ENCODE measurements at regions not wholly inside any gene's neighbourhood (a gene's known extent, or its start where the extent isn't known, plus 50 kb on each side); places are given as distances from the start of the nearest gene placed in this dataset.
A peak's percentile ranks its signal among the peaks of the same experiment; 100 is the strongest.
"Not testable (repeated sequence)": the region's sequence is repeated elsewhere in the genome, so short reads cannot be mapped to it uniquely, and the experiment has no call there.

DNA sequence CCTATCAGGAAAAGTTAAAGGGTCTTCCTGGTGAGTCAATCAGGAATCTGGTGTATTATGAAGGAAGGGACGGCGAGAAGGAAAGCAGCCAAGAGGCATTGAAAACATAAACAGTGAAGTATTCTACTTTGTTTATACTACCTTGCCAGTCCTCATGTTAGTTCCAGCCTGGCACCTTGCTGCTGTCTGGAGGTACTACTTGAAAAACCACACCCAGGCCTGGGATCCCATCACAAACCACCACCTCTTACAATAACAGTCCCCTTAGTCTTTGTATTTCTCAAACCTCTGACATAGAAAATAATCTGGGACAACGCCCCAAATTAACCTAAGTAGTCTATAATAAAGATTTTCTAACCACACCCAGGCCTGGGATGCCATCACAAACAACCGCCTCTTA is 676.7 kb upstream of the SOX9 start:
- H3K27ac ChIP-seq (ENCODE audit: low read depth in 1 of 3, low read length in 2 of 3) = no peak overlapping the region
- no peaks in the 10 kb centered on the region for H3K4me1 ChIP-seq (ENCODE audit: control insufficient read depth in 3 of 3, insufficient read depth in 2 of 3, low read depth in 1 of 3, low read length in 2 of 3)
- 70 to 85% (median 83%) methylated on average over 4 of the region's 4 CpGs for WGBS, 3 donors
- H3K9me3 ChIP-seq (ENCODE audit: control insufficient read depth in 2 of 2, insufficient read depth in 1 of 2, low read depth in 1 of 2, low read length in 1 of 2) = no peaks in the 10 kb centered on the region
- H3K36me3 ChIP-seq (ENCODE audit: control insufficient read depth in 3 of 3, insufficient read depth in 2 of 3, low read depth in 1 of 3, low read length in 3 of 3) = no peaks in the 10 kb centered on the region
- no peak overlapping the region for H3K4me3 ChIP-seq (ENCODE audit: low read depth in 1 of 3, low read length in 3 of 3)
- no peaks in the 10 kb centered on the region for H3K27me3 ChIP-seq (ENCODE audit: control insufficient read depth in 3 of 3, insufficient read depth in 3 of 3, low read length in 3 of 3)
- FAIRE-seq = no peak
- DNase-seq = no peak

DNA sequence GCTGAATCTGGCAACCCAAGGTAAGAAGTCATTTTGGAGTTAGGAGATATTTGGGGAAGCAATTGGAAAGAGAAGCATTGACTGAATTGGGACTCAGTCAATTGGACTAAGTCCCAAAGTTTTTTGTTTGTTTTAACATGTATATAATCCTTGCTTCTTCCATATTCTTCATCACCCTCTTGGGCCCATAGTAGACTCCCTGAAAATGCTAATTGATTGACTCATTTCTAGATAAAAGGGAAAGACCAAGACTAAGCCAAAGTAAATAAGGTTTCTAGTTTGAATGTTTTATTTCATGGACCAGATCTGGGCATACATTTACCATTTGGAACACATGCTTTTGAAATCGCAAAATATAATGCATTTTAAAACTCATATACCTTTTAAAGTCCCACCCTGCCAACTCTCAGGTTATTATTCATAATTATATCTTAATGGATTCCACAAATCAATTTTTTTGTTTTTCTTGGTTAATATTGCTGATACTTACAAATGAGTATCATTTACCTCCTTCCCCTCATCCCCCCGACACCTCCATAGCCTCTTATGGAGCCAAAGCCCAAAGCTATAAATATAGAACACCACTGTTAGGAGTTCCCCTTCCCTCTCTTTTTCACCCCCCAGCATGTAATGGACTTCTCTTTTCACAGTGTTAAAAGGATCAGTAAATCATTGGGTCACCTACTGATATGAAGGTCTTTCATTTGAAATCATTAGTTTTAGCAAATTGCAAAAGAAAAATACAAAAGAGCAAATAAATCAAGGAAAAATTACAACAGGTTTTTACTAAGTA is 674.0 kb upstream of the SOX9 start:
- Histone ChIP-seq H3K36me3 (ENCODE audit: control insufficient read depth in 3 of 3, insufficient read depth in 2 of 3, low read depth in 1 of 3, low read length in 3 of 3) (no peaks in the 10 kb centered on the region), H3K27me3 (ENCODE audit: control insufficient read depth in 3 of 3, insufficient read depth in 3 of 3, low read length in 3 of 3) (no peaks in the 10 kb centered on the region), H3K4me1 (ENCODE audit: control insufficient read depth in 3 of 3, insufficient read depth in 2 of 3, low read depth in 1 of 3, low read length in 2 of 3) (no peaks in the 10 kb centered on the region), H3K9me3 (ENCODE audit: control insufficient read depth in 2 of 2, insufficient read depth in 1 of 2, low read depth in 1 of 2, low read length in 1 of 2) (no peaks in the 10 kb centered on the region), H3K4me3 (ENCODE audit: low read depth in 1 of 3, low read length in 3 of 3) (no peak overlapping the region), H3K27ac (ENCODE audit: low read depth in 1 of 3, low read length in 2 of 3) (no peak overlapping the region)
- FAIRE-seq (no peak), DNase-seq (no peak)
- 85 to 90% (median 87%) methylated on average over 2 of the region's 2 CpGs for WGBS, 3 donors

DNA sequence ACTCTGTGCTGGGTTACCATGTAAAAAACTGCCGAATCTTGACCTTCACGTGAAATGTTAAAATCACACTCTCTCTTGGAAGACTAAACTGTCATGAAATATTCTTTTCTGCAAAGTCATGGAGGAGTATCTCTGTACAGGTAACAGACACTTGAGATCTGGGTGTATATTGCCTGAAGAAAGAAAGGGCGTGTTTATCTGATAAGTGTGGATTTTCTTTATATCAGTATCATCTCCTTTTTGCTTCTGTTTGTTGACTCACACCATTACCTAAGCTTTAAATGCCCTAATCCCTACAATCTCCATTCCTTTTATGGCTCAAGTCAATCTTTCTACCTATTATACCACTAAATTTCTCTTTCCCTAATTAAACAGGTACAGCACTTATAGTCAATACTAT is 673.2 kb upstream of the SOX9 start:
- H3K27me3 ChIP-seq (ENCODE audit: control insufficient read depth in 3 of 3, insufficient read depth in 3 of 3, low read length in 3 of 3) = no peaks in the 10 kb centered on the region
- no peaks in the 10 kb centered on the region for H3K4me1 ChIP-seq (ENCODE audit: control insufficient read depth in 3 of 3, insufficient read depth in 2 of 3, low read depth in 1 of 3, low read length in 2 of 3)
- DNase-seq = no peak
- no peaks in the 10 kb centered on the region for H3K9me3 ChIP-seq (ENCODE audit: control insufficient read depth in 2 of 2, insufficient read depth in 1 of 2, low read depth in 1 of 2, low read length in 1 of 2)
- no peak for FAIRE-seq
- no peak overlapping the region for H3K4me3 ChIP-seq (ENCODE audit: low read depth in 1 of 3, low read length in 3 of 3)
- H3K27ac ChIP-seq (ENCODE audit: low read depth in 1 of 3, low read length in 2 of 3) = no peak overlapping the region
- 79 to 82% (median 80%) methylated on average over 3 of the region's 3 CpGs for WGBS, 3 donors
- H3K36me3 ChIP-seq (ENCODE audit: control insufficient read depth in 3 of 3, insufficient read depth in 2 of 3, low read depth in 1 of 3, low read length in 3 of 3) = no peaks in the 10 kb centered on the region

GRCh38 chr17:71450657-71451056 is 670.2 kb upstream of the SOX9 start:
- DNase-seq; H3K27ac ChIP-seq (ENCODE audit: low read depth in 1 of 3, low read length in 2 of 3); H3K36me3 ChIP-seq (ENCODE audit: control insufficient read depth in 3 of 3, insufficient read depth in 2 of 3, low read depth in 1 of 3, low read length in 3 of 3); H3K9me3 ChIP-seq (ENCODE audit: control insufficient read depth in 2 of 2, insufficient read depth in 1 of 2, low read depth in 1 of 2, low read length in 1 of 2); H3K27me3 ChIP-seq (ENCODE audit: control insufficient read depth in 3 of 3, insufficient read depth in 3 of 3, low read length in 3 of 3); H3K4me1 ChIP-seq (ENCODE audit: control insufficient read depth in 3 of 3, insufficient read depth in 2 of 3, low read depth in 1 of 3, low read length in 2 of 3); H3K4me3 ChIP-seq (ENCODE audit: low read depth in 1 of 3, low read length in 3 of 3); FAIRE-seq: not testable (repeated sequence)
- 72 to 76% (median 72%) methylated on average over 2 of the region's 2 CpGs for WGBS, 3 donors

GRCh38 chr17:71453876-71454422 is 666.9 kb upstream of the SOX9 start:
- no peak overlapping the region for H3K4me3 ChIP-seq (ENCODE audit: low read depth in 1 of 3, low read length in 3 of 3)
- H3K4me1 ChIP-seq (ENCODE audit: control insufficient read depth in 3 of 3, insufficient read depth in 2 of 3, low read depth in 1 of 3, low read length in 2 of 3) = no peaks in the 10 kb centered on the region
- FAIRE-seq = no peak
- no peaks in the 10 kb centered on the region for H3K36me3 ChIP-seq (ENCODE audit: control insufficient read depth in 3 of 3, insufficient read depth in 2 of 3, low read depth in 1 of 3, low read length in 3 of 3)
- no peaks in the 10 kb centered on the region for H3K9me3 ChIP-seq (ENCODE audit: control insufficient read depth in 2 of 2, insufficient read depth in 1 of 2, low read depth in 1 of 2, low read length in 1 of 2)
- no peak overlapping the region for H3K27ac ChIP-seq (ENCODE audit: low read depth in 1 of 3, low read length in 2 of 3)
- no peaks in the 10 kb centered on the region for H3K27me3 ChIP-seq (ENCODE audit: control insufficient read depth in 3 of 3, insufficient read depth in 3 of 3, low read length in 3 of 3)
- DNase-seq = no peak
- WGBS, 3 donors = 84 to 86% (median 85%) methylated on average over 4 of the region's 4 CpGs

GRCh38 chr17:71455219-71455618 is 665.6 kb upstream of the SOX9 start:
- no peak for FAIRE-seq
- 64 to 78% (median 67%) methylated on average over 2 of the region's 2 CpGs for WGBS, 3 donors
- Histone ChIP-seq H3K27me3 (ENCODE audit: control insufficient read depth in 3 of 3, insufficient read depth in 3 of 3, low read length in 3 of 3) (no peaks in the 10 kb centered on the region), H3K4me3 (ENCODE audit: low read depth in 1 of 3, low read length in 3 of 3) (no peak overlapping the region), H3K4me1 (ENCODE audit: control insufficient read depth in 3 of 3, insufficient read depth in 2 of 3, low read depth in 1 of 3, low read length in 2 of 3) (no peaks in the 10 kb centered on the region), H3K9me3 (ENCODE audit: control insufficient read depth in 2 of 2, insufficient read depth in 1 of 2, low read depth in 1 of 2, low read length in 1 of 2) (no peaks in the 10 kb centered on the region), H3K27ac (ENCODE audit: low read depth in 1 of 3, low read length in 2 of 3) (no peak overlapping the region), H3K36me3 (ENCODE audit: control insufficient read depth in 3 of 3, insufficient read depth in 2 of 3, low read depth in 1 of 3, low read length in 3 of 3) (no peaks in the 10 kb centered on the region)
- no peak for DNase-seq

GRCh38 chr17:71458322-71458721 is 662.5 kb upstream of the SOX9 start:
- no peaks in the 10 kb centered on the region for H3K27me3 ChIP-seq (ENCODE audit: control insufficient read depth in 3 of 3, insufficient read depth in 3 of 3, low read length in 3 of 3)
- 84 to 88% (median 87%) methylated on average over 5 of the region's 5 CpGs for WGBS, 3 donors
- H3K4me3 ChIP-seq (ENCODE audit: low read depth in 1 of 3, low read length in 3 of 3) = no peak overlapping the region
- H3K36me3 ChIP-seq (ENCODE audit: control insufficient read depth in 3 of 3, insufficient read depth in 2 of 3, low read depth in 1 of 3, low read length in 3 of 3) = no peaks in the 10 kb centered on the region
- FAIRE-seq (no peak), DNase-seq (no peak)
- H3K9me3 ChIP-seq (ENCODE audit: control insufficient read depth in 2 of 2, insufficient read depth in 1 of 2, low read depth in 1 of 2, low read length in 1 of 2) = no peaks in the 10 kb centered on the region
- no peaks in the 10 kb centered on the region for H3K4me1 ChIP-seq (ENCODE audit: control insufficient read depth in 3 of 3, insufficient read depth in 2 of 3, low read depth in 1 of 3, low read length in 2 of 3)
- H3K27ac ChIP-seq (ENCODE audit: low read depth in 1 of 3, low read length in 2 of 3) = no peak overlapping the region

DNA sequence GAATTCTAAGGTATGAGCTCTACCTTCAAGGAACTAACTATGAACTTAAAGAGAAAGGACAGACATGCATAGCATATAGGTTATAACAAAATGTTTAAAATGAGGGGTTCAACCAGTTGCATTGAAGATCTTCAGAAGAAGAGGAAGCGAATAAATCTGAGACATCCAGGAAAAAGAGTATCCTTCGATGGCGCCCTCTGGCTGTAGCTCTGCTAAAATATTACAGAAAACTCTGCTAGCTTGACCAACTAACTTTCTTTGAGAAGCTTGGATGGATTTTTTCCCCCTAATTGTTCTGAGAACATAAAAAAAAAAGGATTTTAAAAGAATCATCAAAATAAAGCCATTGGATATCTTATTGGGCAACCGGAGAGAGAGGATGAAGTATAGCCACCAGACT is 659.9 kb upstream of the SOX9 start:
- Histone ChIP-seq H3K4me3 (ENCODE audit: low read depth in 1 of 3, low read length in 3 of 3) (no peak overlapping the region), H3K27me3 (ENCODE audit: control insufficient read depth in 3 of 3, insufficient read depth in 3 of 3, low read length in 3 of 3) (no peaks in the 10 kb centered on the region), H3K9me3 (ENCODE audit: control insufficient read depth in 2 of 2, insufficient read depth in 1 of 2, low read depth in 1 of 2, low read length in 1 of 2) (no peaks in the 10 kb centered on the region), H3K27ac (ENCODE audit: low read depth in 1 of 3, low read length in 2 of 3) (no peak overlapping the region), H3K4me1 (ENCODE audit: control insufficient read depth in 3 of 3, insufficient read depth in 2 of 3, low read depth in 1 of 3, low read length in 2 of 3) (no peaks in the 10 kb centered on the region), H3K36me3 (ENCODE audit: control insufficient read depth in 3 of 3, insufficient read depth in 2 of 3, low read depth in 1 of 3, low read length in 3 of 3) (no peaks in the 10 kb centered on the region)
- WGBS, 3 donors = 79 to 81% (median 81%) methylated on average over 4 of the region's 4 CpGs
- no peak for FAIRE-seq
- DNase-seq = peak; percentile 9 to 32
